Bronchial epithelial cell (primary cell): ENCODE measurements at regions not wholly inside any gene's neighbourhood (a gene's known extent, or its start where the extent isn't known, plus 50 kb on each side); places are given as distances from the start of the nearest gene placed in this dataset.
"Not testable (repeated sequence)": the region's sequence is repeated elsewhere in the genome, so short reads cannot be mapped to it uniquely, and the experiment has no call there.

ENCODE experiments used
- DNase-seq: peaks from one replicate; pipeline ENCODE4 v3.0.0-alpha.2; 2010; ENCODE audit warnings: low read depth
- FAIRE-seq: peaks from 2 replicates; lab custom pipeline; 2011; peaks lifted over from hg19 to GRCh38; lab: Jason Lieb, UNC
- H3K27me3 ChIP-seq: 2 replicates; pipeline ENCODE4 v1.5.1; 2011; ENCODE audit warnings: low read length; ENCODE audit not compliant: control insufficient read depth, insufficient read depth
- H3K36me3 ChIP-seq: 2 replicates; pipeline ENCODE4 v1.5.1; 2011; ENCODE audit warnings: low read length; ENCODE audit not compliant: control insufficient read depth, insufficient read depth
- H3K4me3 ChIP-seq: 2 replicates; pipeline ENCODE4 v1.5.1; 2011; ENCODE audit warnings: mild to moderate bottlenecking, low read depth, low read length, control low read depth
- CTCF ChIP-seq: IDR thresholded peaks from 2 replicates; pipeline ENCODE4 v1.5.1; 2011; ENCODE audit warnings: mild to moderate bottlenecking, moderate library complexity, low read length, control low read depth, inconsistent platforms; ENCODE audit not compliant: insufficient read depth, severe bottlenecking

DNA sequence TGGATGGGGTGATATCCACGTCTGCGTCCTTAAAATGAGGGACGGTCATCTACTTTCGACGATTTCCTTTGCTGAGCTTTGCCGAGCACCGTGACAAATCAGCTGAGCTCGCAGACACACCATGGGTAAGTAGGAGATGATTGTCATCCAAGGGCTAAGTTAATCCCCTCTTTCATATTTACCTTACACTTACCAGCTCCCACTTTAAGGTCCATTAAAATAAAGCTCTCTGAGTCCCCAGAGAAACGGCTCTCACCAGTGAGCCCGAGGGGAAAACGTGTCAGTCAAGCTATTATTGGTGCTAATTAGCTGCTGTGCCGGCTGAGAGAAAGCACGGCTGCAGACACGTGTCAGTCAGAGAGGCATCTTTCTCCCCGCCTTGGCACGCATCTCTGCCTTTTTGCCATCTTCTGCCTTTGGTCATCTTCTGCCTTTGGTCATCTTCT, 72.2 kb downstream of the CRLF2 start:
- Histone ChIP-seq H3K27me3 (no peaks in the 10 kb centered on the region), H3K4me3 (no peak overlapping the region), H3K36me3 (no peaks in the 10 kb centered on the region)
- DNase-seq (no peak), FAIRE-seq (no peak)
- no peak for TF ChIP-seq CTCF

DNA sequence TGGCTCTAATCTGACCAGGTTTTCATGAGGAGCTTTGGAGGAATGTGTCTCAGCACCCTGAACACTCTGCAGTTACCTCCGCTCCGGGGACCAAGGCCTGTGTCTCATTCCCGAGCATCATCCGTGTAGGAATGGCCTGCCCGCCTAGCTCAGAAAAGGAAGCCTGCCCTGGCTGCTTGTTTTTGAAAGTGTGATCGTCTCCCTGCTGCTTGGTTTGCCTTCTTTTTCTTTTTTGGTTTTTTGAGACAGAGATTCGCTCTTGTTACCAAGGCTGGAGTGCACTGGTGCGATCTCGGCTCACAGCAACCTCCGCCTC, 73.3 kb downstream of the CRLF2 start:
- no peaks in the 10 kb centered on the region for H3K36me3 ChIP-seq
- H3K4me3 ChIP-seq: no peak overlapping the region
- no peaks in the 10 kb centered on the region for H3K27me3 ChIP-seq
- DNase-seq (no peak), FAIRE-seq (no peak)
- TF ChIP-seq CTCF: no peak

GRCh38 chrX:1138476-1139184, 73.8 kb downstream of the CRLF2 start:
- no peaks in the 10 kb centered on the region for H3K27me3 ChIP-seq
- no peak overlapping the region for H3K4me3 ChIP-seq
- DNase-seq (no peak), FAIRE-seq (no peak)
- no peaks in the 10 kb centered on the region for H3K36me3 ChIP-seq
- TF ChIP-seq CTCF: no peak

DNA sequence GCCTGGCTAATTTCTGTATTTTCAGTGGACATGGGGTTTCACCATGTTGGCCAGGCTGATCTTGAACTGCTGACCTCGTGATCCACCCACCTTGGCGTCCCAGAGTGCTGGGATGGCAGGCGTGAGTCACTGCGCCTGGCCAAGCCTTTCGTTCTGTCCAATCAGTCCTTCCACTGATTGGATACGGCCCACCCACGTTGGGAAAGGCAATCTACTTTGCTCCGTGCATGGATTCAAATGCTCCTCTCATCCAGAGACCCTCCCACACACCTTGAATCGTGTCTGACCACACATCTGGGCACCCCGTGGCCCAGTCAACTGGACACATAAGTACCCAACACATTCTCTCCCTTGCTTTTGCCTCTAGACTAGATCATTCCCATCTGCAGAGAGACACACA, 74.9 kb downstream of the CRLF2 start:
- H3K4me3 ChIP-seq: no peak overlapping the region
- no peaks in the 10 kb centered on the region for H3K27me3 ChIP-seq
- H3K36me3 ChIP-seq: no peaks in the 10 kb centered on the region
- no peak for DNase-seq
- no peak for FAIRE-seq
- TF ChIP-seq CTCF: no peak

DNA sequence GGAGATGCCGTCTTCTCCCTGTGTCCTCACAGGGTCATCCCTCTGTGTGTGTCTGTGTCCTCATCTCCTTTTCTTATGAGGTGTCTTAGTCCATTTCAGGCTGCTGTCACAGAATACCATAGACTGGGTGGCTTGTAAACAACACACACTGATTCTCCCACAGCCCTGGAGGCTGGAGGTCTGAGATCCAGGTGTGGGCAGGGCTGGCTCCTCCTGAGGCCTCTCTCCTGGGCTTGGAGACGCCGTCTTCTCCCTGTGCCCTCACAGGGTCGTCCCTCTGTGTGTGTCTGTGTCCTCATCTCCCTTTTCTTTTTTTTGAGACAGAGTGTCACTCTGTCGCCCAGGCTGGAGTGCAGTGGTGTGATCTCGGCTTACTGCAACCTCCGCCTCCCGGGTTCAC, 75.9 kb downstream of the CRLF2 start:
- H3K36me3 ChIP-seq, DNase-seq, H3K4me3 ChIP-seq, H3K27me3 ChIP-seq: not testable (repeated sequence)
- peak; percentile 32 for FAIRE-seq

- TF ChIP-seq CTCF: no peak
- Histone ChIP-seq H3K36me3 (no peaks in the 10 kb centered on the region), H3K27me3 (no peaks in the 10 kb centered on the region), H3K4me3 (no peak overlapping the region)
- FAIRE-seq: peak; percentile 43
- no peak for DNase-seq
Observed at GRCh38 chrX:1134976-1135375, 77.5 kb downstream of the CRLF2 start.
